ENCODE measurements at regions not wholly inside any gene's neighbourhood (a gene's known extent, or its start where the extent isn't known, plus 50 kb on each side); places are given as distances from the start of the nearest gene placed in this dataset.

- TF ChIP-seq MAX (IDR thresholded peaks at IDR 0.05) = no peak
- TF ChIP-seq, protein P1, sequence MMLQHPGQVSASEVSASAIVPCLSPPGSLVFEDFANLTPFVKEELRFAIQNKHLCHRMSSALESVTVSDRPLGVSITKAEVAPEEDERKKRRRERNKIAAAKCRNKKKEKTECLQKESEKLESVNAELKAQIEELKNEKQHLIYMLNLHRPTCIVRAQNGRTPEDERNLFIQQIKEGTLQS (IDR thresholded peaks at IDR 0.05) = no peak
- no peak for TF ChIP-seq EGR1 (IDR thresholded peaks at IDR 0.05; ENCODE audit: low read depth in 2 of 2)
Measured at GRCh38 chr11:45429719-45430118, 143.6 kb upstream of the SYT13 start (continued).

GRCh38 chr11:45428541-45429230, 142.5 kb upstream of the SYT13 start:
- no peaks in the 10 kb centered on the region for H3K36me3 ChIP-seq (ENCODE audit: control insufficient read depth in 4 of 4, insufficient read depth in 3 of 4, low read depth in 1 of 4, low read length in 3 of 4)
- no peaks in the 10 kb centered on the region for H3K9me3 ChIP-seq (ENCODE audit: control insufficient read depth in 4 of 4, low read length in 3 of 4)
- no peak for DNase-seq (ENCODE audit: low spot score)
- TF ChIP-seq CTCF (IDR thresholded peaks at IDR 0.05; ENCODE audit: low read depth, low read length, missing input control) = no peak
- TF ChIP-seq, protein P1 (IDR thresholded peaks at IDR 0.05) = no peak
- TF ChIP-seq TAF1 (conservative IDR thresholded peaks at IDR 0.05) = no peak
- no peak for TF ChIP-seq YY1 (IDR thresholded peaks at IDR 0.05)
- TF ChIP-seq RAD21 (IDR thresholded peaks at IDR 0.05) = no peak
- TF ChIP-seq JUND (IDR thresholded peaks at IDR 0.05) = no peak
- TF ChIP-seq REST (IDR thresholded peaks at IDR 0.05) = no peak
- no peak for TF ChIP-seq NR2F2 (IDR thresholded peaks at IDR 0.05)
- TF ChIP-seq HNF4A (conservative IDR thresholded peaks at IDR 0.05) = no peak
- TF ChIP-seq, protein P2, sequence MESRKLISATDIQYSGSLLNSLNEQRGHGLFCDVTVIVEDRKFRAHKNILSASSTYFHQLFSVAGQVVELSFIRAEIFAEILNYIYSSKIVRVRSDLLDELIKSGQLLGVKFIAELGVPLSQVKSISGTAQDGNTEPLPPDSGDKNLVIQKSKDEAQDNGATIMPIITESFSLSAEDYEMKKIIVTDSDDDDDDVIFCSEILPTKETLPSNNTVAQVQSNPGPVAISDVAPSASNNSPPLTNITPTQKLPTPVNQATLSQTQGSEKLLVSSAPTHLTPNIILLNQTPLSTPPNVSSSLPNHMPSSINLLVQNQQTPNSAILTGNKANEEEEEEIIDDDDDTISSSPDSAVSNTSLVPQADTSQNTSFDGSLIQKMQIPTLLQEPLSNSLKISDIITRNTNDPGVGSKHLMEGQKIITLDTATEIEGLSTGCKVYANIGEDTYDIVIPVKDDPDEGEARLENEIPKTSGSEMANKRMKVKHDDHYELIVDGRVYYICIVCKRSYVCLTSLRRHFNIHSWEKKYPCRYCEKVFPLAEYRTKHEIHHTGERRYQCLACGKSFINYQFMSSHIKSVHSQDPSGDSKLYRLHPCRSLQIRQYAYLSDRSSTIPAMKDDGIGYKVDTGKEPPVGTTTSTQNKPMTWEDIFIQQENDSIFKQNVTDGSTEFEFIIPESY (IDR thresholded peaks at IDR 0.05) = no peak
- no peak for TF ChIP-seq FOXA2 (IDR thresholded peaks at IDR 0.05)
- no peak for TF ChIP-seq SP1 (IDR thresholded peaks at IDR 0.05)
- no peak for TF ChIP-seq HNF4G (IDR thresholded peaks at IDR 0.05)
- TF ChIP-seq MAX (IDR thresholded peaks at IDR 0.05) = no peak
- TF ChIP-seq EGR1 (IDR thresholded peaks at IDR 0.05; ENCODE audit: low read depth in 2 of 2) = no peak
- no peak for TF ChIP-seq RXRA (IDR thresholded peaks at IDR 0.05)
- TF ChIP-seq GABPA (IDR thresholded peaks at IDR 0.05 in 1 of 2, conservative IDR thresholded peaks at IDR 0.05 in 1 of 2) = no peak
- no peak overlapping the region for H3K27ac ChIP-seq (ENCODE audit: low read depth in 1 of 2, low read length in 2 of 2)
- no peak overlapping the region for H3K4me3 ChIP-seq (ENCODE audit: low read depth in 1 of 3, low read length in 3 of 3)
- no peak overlapping the region for H3K9ac ChIP-seq (ENCODE audit: low read depth in 1 of 2, low read length in 2 of 2)
- no peaks in the 10 kb centered on the region for H3K4me1 ChIP-seq (ENCODE audit: control insufficient read depth in 4 of 4, insufficient read depth in 4 of 4, low read length in 3 of 4)
- 87% methylated on average over 7 of the region's 7 CpGs for WGBS
- no peaks in the 10 kb centered on the region for H3K27me3 ChIP-seq (ENCODE audit: control insufficient read depth in 4 of 4, insufficient read depth in 4 of 4, low read length in 3 of 4)

All from liver (tissue), 8 donors.